ENCODE measurements at regions not wholly inside any gene's neighbourhood (a gene's known extent, or its start where the extent isn't known, plus 50 kb on each side); places are given as distances from the start of the nearest gene placed in this dataset.

- no peak for DNase-seq
These were observed 168.7 kb upstream of the ITGB1 start for GRCh38 chr10:33126742-33127141.

- DNase-seq, result no peak
These were observed 167.8 kb upstream of the ITGB1 start for GRCh38 chr10:33125522-33126517.

GRCh38 chr10:33125111-33125510 is 167.1 kb upstream of the ITGB1 start:
- no peak for DNase-seq

- DNase-seq, result no peak
These were observed 165.7 kb upstream of the ITGB1 start for GRCh38 chr10:33123680-33124079.

GRCh38 chr10:33122014-33122809 is 164.2 kb upstream of the ITGB1 start:
- DNase-seq, result no peak

GRCh38 chr10:33120700-33121099 is 162.7 kb upstream of the ITGB1 start:
- DNase-seq, result no peak

- DNase-seq, result no peak
These were observed 162.2 kb upstream of the ITGB1 start for GRCh38 chr10:33120275-33120674.

- DNase-seq, result no peak
These were observed 159.8 kb upstream of the ITGB1 start for GRCh38 chr10:33117816-33118215.

- no peak for DNase-seq
These were observed 159.2 kb upstream of the ITGB1 start for GRCh38 chr10:33117230-33117629.

GRCh38 chr10:33115738-33116719 is 158.0 kb upstream of the ITGB1 start:
- peak; percentile 1 to 33 for DNase-seq

GRCh38 chr10:33114451-33114952 is 156.5 kb upstream of the ITGB1 start:
- DNase-seq, result no peak

- no peak for DNase-seq
These were observed 155.4 kb upstream of the ITGB1 start for GRCh38 chr10:33113466-33113865.

GRCh38 chr10:33112831-33113455 is 154.9 kb upstream of the ITGB1 start:
- DNase-seq, result no peak

- no peak for DNase-seq
These were observed 153.5 kb upstream of the ITGB1 start for GRCh38 chr10:33111488-33112051.

- DNase-seq, result no peak
These were observed 151.9 kb upstream of the ITGB1 start for GRCh38 chr10:33109788-33110469.

- DNase-seq, result no peak
These were observed 151.4 kb upstream of the ITGB1 start for GRCh38 chr10:33109384-33109783.

GRCh38 chr10:33107953-33108352 is 149.9 kb upstream of the ITGB1 start:
- no peak for DNase-seq

GRCh38 chr10:33106767-33107166 is 148.7 kb upstream of the ITGB1 start:
- no peak for DNase-seq

- DNase-seq, result no peak
These were observed 145.9 kb upstream of the ITGB1 start for GRCh38 chr10:33103863-33104379.

GRCh38 chr10:33102071-33102470 is 144.0 kb upstream of the ITGB1 start:
- DNase-seq, result no peak

- DNase-seq, result no peak
These were observed 143.4 kb upstream of the ITGB1 start for GRCh38 chr10:33101392-33101787.
